HG03039 (cell line): ENCODE measurements at regions not wholly inside any gene's neighbourhood (a gene's known extent, or its start where the extent isn't known, plus 50 kb on each side); places are given as distances from the start of the nearest gene placed in this dataset.
"Not testable (repeated sequence)": the region's sequence is repeated elsewhere in the genome, so short reads cannot be mapped to it uniquely, and the experiment has no call there.

Experiments
- ATAC-seq: cut with Tn5 transposase; IDR thresholded peaks from one replicate; pipeline ENCODE4 v1.9.1; 2021; ENCODE audit warnings: mild to moderate bottlenecking, moderate library complexity; ENCODE audit not compliant: unreplicated experiment

DNA sequence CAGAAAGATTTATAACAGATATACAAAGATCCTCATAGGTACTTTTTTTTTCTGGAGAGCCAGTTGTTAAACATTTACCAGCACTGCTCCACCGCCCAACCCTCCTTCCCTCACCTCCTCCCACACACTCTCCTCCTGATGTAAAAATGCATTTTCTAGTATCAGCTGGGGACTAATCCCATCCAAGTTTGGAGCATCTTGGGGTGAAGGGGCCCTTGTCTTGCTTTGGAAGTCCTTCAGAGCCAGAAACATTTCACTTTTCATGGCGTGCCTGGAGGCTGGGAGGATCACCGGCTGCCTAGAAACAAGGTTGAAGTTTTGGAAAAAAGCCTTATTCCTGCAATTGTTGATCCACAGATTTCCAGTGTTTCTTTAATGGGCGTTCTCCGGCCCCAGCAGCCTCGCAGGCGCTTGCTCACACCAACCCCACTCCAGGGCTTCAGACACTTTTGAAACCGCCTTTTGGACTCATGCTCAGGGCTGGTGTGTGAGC lies 165.1 kb upstream of the AFDN start:
- no peak for ATAC-seq

DNA sequence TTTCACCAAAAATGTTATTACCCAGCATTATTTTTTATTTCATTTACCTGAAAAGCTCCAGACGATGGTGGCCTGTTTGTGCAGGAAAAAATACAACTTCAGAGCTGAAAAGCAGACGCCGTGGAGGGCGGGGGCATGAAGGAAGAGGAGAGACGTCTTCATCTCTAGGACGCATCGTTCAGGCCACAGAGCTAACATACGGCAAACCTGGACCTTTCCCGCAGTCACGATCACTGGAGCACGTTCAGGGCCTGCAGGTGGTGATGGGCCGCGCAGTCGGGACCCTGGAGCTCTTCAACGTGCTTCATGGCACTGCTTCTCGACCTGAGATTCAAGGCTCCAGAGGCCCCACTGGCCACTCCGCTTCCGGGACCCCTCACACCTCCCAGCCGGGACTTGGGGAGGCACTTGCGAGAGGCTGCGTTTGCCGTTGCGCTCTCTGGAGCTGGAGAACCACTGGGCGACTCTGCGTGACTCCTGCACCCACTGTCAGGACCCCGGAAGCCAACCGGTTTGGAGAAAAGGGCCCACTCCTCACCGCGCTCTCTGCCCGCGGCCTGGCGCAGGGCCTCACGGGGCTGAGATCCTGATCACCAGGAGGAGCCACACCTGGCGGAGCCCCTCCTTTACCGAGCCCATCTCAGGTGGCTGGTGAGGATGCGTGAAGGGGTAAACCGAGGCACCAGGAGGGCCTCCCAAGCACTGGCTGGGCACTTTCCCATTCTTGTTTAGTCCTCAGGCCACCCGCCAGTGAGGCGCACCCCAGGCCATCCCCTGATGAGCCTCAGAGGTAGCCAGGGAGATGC lies 164.4 kb upstream of the AFDN start:
- ATAC-seq: no peak

DNA sequence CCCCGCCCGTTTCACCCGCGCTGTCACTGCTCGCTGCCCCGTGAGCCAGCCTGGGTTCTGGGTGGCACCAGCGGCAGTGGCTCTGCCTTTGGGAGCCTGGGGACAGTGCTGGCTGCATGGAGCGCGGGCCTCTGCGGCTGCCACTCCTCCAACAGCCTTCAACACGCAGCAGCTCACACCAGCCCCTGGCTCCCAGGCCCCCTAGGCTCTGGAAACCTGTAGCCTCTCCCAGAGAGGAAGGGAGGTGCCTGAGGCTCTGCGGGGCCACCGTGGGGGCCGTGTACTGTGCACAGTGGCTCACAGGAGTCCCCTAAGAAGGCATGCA lies 163.9 kb upstream of the AFDN start:
- ATAC-seq: no peak

DNA sequence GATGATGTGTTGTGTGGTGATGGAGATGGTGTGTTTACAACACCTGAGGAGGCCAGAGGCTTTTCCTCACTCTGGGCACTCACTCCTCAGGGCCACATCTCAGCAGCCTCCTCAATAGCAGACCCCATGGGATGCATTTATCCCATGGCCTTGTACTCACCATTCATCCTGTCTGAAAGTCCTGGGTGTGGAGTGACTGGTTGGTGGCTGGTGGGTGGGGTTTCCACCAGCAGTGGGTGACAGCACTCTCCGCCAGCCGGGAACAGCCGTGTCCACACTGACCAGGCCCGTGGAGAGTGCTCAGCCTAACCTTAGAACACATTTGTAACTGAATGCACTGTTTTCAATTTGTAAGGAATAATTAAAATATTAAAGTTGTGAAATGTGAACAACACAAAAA lies 163.4 kb upstream of the AFDN start:
- no peak for ATAC-seq

DNA sequence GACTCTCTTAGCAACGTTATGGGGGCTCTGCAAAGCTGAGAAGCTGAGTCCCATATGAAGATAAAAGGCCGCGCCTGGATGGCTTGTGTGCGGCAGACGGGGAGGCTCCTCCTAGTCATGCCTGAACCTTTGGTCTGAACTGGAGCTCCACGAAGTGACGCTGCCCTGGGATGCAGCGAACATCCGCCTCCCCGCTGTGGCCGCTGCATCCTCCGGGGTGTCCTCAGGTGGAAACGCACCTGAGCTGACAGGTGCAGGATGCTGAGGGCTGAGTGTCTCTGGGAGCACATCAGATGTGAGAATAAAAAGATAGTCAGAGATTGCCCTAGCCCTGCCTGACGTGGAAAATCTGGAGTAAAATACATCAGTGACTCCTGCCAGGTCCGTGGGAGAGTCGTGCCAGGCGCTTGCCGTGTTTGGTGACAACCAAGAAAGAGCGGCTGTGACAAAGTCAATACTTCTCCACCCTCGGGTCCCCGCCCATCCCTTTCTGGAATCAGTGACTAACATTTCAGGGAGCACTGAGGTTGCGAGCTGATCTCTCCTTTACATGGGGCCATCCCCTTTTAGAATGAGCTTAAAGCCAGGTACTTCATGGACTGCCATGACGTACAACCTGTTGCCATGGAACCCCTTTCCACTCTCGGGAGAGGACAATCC lies 162.8 kb upstream of the AFDN start:
- no peak for ATAC-seq

DNA sequence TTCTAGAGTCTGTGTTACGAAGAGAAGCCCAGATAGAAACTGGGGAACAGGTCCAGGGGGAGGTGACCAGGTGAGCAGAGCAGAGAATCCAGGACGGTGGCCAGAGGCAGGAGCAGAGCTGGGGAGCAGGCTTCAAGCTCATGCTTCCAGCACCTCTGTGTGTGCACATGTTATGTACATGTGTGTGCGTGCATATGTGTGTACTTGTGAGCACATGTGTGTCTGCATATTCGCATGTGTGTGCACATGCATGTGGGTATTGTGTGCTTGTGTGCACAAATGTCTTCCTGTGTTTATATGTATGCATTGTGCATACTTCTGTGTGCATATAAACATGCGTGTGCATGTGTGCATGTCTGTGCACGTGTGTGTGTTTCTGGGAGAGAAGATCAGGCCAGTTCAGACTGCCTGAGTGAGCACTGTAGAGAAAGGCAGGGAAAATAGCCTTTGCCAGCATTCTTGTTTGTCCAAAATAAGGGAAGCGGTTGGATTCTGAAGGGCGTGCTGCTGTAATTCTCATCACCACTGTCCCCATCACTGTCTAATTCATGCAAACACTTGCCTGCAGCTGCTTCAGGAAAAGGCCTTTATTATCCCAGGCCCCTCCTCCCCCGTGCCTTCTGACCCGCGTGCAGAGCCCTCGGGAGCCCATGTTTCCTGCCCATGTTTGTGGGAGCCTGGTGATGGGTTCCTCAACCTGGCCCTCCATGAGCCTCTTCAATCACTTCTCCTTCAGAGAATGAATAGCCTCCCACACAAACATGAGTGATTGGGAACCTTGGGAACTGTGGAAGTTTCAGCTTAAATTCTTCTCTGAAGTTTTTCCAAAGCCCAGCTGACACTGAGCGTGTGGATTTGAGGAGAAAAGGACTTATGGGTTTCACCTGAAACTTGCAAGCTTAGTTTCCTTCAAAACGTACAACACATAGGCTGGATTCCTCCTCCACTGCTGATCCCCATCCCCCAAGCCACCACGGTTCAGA lies 161.7 kb upstream of the AFDN start:
- ATAC-seq: no peak

DNA sequence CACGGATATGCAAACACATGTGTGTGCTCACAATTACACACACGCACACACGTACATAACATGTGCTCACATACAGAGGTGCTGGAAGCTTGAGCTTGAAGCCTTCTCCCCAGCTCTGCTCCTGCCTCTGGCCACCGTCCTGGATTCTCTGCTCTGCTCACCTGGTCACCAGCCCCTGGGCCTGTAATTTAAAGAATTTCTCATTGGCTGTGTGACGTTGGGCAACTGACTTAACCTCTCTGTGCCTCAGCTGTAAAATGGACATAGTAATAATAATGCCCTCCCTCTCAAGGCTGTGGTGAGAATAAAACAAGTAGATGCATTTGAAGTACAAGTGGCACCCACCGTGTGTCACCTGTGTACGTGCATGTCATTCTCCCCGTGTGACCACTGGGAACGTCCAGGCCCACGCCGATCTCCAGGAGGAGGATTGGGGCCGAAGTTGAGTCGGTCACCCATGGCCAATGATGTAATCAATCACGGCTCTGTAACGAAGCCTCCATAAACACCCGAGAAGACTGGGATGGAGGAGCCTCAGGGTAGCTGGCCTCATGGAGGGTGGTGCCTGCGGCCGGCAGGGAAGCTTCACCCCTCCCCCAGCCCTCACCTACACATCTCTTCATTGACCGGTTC lies 160.9 kb upstream of the AFDN start:
- ATAC-seq: no peak

DNA sequence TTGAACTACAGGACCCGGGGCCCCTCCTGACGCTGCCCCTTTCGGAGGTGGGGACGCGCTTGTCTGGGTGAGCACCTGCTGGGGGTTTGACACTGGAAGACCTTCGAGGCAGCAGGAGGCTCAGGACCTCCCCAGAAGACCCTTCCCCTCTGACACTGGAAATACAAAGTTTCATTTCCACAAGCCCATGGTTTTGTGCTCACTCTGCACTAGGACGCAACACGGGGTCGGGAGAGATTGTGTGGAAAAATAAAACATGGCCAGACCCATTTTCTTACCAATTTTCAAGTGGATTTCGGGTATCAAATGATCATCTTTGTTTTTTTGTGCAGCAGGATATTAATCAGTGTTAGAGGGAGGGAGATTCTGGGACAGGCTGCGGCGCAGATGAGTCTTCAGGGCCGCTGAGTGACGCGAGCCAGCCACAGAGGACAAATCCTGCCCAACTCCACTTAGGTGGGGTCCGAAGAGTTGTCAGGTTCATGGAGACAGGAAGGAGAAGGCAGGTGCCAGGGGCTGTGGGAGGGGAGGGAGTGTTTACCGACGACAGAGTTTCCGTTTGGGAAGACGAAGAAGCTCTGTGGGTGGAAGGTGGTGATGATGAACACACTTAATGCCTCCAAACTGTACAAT lies 160.0 kb upstream of the AFDN start:
- no peak for ATAC-seq

DNA sequence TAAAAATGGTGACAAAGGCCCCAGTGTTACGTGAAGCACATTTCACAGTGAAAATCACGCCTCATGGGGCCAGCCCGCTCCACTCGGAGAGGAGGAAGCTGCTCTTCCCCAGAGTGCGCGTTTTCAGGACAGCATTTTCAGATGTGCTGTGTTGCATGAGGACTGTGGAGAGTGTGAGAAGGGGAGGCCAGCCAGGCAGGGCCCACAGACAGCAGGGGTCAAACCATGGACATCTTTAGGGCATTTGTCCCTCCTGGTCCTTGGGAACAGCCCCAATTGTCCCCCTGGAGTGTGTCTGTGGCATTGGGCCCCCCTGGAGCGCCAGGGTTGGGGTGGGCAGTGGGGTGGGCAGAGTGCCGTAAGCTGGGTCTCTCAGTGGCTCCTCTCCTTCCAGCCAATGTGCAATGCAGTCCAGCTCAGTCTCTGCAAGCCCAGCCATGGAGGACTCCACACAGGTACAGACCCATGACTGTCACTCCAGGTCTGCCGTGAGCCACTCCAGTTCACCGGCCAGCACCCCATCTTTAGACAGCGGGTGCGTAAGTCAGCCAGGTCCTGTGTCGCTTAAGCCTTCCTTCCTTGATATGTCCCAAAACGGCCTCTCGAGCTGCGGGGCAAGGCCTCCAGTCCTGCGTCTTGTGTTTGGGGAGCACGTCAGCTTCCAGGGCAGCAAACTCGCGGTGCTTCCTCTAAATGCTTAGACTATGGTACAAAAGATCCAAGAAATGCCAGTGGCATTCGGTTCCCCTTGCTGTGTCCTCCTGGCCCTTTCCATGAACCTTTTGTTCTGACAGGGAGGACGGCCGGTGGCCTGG lies 159.3 kb upstream of the AFDN start:
- ATAC-seq: no peak

DNA sequence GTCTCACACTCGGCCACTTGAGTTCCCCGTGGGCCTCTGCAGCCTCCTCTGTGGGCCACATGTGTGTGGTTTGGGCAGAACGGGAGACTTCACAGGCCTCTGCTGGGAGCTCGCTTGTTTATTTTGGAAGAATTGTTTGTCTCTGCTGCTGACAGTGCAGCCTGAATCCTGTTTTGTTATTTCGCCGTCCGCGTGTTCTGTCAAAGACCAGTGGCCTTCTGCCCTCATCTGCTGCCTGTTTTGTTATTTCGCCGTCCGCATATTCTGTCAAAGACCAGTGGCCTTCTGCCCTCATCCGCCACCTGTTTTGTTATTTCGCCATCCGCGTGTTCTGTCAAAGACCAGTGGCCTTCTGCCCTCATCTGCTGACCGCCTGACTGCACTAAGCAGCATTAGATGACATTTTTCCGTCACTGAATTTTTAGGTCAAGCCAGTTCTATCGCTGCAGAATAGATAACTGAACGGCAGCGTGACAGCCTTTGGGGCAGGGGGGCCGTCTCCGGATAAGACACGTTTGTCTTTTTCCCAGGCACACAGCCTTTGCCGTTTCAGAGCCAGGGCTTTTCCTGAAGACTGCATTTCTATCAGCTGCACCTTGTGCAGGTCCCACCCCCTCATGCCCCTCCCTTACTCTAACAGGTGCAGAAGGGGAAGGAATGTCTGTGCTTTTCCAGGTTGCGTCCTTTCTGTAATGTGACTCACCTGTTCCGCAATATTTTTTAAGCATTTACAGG lies 158.5 kb upstream of the AFDN start:
- ATAC-seq: no peak

DNA sequence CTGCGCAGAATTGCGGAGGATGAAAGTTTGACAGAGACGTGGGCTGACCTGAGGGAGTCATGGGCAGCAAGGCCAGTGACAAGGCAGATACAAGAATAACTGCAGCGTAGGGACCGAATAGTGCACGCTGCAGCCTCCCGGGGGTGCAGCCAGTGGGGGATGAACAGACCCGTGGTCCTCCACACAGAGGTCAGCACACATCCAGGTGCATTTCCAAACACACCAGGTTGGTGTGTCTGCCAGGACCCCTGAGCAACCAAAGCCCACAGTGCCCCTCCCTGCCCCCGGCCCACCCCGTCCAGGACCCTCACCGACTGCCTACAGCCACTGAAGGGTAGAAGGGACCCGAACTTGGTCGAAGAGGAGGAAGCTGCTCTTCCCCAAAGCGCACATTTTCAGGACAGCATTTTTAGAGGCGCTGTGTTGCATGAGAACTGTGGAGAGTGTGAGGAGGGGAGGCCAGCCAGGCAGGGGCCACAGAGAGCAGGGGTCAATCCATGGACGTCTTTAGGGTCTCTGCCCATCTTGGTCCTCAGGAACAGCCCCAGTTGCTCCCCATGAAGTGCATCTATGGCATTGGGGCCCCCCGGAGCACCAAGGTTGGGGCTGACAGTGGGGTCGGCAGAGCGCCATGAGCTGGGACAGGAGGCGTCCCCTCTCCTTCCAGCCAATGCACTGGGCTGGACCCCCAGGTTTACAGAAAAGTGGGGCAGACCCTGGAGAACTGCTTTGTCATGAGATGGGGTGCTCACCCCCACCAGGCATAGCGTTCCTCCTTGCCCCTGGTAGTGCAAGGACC lies 157.8 kb upstream of the AFDN start:
- ATAC-seq: no peak

DNA sequence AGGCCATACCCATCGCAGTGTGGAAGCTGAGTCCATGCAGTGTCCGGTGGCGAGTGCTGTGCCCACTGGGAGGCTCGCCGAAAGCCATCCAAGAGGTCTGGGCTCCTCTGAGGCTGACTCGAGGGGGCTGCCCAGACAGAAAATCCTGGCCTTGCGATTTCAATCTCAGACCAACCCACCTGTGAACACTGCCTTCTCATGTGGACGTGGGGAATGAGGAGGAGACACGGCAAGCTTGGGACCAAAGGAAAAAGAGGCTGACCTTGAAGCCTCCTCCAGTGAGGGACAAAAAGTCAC lies 157.2 kb upstream of the AFDN start:
- ATAC-seq: no peak

DNA sequence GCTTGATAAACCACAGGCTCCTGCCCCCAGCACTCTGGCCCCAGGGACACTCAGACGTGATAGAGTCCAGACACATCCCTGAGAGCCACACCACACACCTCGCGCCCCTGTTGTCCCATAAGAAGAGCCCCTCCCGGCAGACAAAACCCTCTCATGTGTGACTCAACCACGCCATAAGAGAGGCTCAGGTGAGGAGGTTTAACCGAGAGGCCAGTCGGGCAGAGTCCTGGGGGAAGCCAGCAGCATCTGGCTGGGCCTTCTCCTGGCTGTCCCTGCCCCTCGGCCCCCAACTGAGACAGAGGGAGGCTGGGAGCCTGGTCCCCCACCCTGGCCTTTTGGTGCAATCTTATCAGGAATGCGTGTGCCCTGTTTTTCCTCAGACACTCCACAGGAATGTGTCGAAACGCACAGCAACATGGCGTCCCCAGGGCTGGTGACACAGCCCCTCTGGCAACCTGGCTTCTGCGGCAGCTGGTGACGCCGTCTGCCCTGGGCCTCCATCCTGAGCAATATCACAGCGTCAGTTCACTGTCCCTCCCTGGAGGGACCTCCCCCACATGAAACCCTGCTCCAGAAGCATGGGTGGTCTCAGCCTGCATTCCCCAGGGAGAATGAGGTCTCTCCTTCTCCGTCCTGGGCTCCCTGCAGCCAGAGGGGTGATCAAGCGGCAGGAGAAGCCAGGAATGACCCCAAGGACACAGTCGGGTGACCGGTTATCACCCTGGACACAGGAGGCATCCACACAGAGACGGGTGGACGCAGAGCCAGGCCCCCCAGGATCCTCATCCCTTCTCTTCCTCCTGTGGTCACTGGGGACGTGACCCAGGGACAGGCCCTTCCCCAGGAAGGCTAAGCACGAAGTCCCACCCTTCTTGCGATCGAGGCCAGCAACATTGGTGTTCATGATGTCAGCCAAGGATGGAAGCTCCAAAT lies 156.6 kb upstream of the AFDN start:
- ATAC-seq: no peak

DNA sequence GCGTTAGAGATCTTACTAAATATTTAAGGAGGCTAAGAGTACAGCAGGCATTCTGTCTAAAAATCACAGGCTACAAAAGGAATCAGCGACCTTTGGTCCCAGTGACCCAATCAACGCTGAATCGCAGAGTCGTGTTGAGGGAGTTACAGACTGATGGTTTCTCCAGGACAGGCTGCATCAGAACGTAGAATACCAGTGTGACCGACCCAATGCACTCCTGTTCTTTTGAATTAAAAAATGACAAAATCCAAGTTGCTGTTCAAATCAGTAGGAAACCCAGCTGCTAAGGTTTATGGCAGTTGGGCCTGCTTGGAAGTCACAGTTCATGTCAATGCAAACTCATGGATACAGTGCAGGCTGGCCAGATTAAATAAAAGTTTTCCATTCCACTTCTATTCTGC lies 155.8 kb upstream of the AFDN start:
- no peak for ATAC-seq

DNA sequence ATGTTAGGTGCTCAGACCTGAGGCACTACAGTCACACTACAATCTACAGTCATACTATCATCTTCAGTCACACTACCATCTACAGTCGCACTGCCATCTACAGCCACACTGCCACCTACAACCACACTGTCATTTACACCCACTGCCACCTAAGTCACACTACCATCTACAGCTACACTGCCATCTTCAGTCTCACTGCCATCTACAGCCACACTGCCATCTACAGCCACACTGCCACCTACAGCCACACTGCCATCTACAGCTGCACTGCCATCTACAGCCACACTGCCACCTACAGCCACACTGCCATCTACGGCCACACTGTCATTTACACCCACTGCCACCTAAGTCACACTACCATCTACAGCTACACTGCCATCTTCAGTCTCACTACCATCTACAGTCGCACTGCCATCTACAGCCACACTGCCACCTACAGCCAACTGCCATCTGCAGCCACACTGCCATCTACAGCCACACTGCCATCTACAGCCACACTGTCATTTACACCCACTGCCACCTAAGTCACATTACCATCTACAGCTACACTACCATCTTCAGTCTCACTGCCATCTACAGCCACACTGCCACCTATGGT lies 155.2 kb upstream of the AFDN start:
- ATAC-seq: not testable (repeated sequence)

DNA sequence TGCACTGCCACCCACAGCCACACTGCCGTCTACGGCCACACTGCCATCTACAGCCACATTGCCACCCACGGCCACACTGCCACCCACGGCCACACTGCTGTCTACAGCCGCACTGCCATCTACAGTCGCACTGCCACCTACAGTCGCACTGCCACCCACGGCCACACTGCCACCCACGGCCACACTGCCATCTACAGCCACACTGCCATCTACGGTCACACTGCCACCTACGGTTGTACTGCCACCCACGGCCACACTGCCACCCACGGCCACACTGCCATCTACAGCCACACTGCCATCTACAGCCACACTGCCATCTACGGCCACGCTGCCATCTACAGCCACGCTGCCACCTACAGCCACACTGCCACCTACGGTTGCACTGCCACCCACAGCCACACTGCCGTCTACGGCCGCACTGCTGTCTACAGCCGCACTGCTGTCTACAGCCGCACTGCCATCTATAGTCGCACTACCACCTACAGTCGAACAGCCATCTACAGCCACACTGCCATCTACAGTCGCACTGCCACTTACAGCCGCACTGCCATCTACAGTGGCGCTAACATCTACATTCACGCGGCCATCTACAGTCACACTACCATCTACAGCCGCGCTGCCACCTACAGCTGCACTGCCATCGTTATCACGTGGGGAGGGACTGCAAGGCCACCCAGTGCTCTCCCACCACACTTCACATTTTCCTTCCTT lies 154.6 kb upstream of the AFDN start:
- no peak for ATAC-seq
